ENCODE measurements at regions not wholly inside any gene's neighbourhood (a gene's known extent, or its start where the extent isn't known, plus 50 kb on each side); places are given as distances from the start of the nearest gene placed in this dataset.
"Not testable (repeated sequence)": the region's sequence is repeated elsewhere in the genome, so short reads cannot be mapped to it uniquely, and the experiment has no call there.

DNA sequence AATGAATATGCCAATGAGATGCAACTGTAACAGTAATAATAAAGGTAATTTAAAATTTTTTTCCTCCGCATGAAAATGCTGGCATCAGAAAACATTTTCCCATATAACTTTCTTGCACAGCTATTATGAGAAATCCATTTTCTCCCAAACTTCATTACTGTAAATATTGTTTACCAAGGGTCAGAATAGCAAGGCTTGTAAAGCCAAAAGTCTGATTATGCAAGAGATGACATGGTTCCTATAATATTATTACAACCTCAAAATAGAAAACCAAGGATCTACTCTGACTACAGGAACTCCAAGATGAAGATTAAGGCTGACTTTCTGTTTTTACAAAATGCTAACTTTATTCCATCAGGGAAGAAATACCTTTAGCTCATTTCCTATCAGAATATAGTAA is 162.7 kb upstream of the CDK1 start:
- DNase-seq (ENCODE audit: low read depth in 3 of 3), result no peak

- no peak for DNase-seq (ENCODE audit: low read depth in 3 of 3)
Measured at GRCh38 chr10:60614363-60614762, 163.9 kb upstream of the CDK1 start.

GRCh38 chr10:60613434-60613833 is 164.8 kb upstream of the CDK1 start:
- no peak for DNase-seq (ENCODE audit: low read depth in 3 of 3)

DNA sequence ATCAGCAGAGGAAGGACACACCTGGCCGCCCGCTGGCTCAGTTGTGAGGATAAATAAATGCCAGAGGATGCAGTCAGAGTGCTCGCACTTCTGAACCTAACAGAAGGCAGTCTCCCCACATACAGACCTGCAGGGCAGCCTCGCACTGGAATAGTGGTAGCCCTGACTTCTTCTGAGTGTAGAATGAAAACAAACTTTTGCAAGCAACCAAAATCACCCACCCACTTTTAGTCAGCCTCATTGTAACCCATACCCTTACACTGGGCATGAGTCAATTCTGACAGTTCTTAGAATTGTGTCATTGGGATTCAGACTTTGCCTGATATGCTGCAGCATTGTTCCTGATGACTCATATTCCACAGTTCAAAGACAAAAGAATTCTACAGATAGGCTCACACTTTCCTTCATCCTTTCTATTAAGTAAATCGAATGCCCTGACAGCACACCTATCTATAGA is 167.0 kb upstream of the CDK1 start:
- peak in 2 of 3 donors; percentile 14 to 18 for DNase-seq (ENCODE audit: low read depth in 3 of 3)

DNA sequence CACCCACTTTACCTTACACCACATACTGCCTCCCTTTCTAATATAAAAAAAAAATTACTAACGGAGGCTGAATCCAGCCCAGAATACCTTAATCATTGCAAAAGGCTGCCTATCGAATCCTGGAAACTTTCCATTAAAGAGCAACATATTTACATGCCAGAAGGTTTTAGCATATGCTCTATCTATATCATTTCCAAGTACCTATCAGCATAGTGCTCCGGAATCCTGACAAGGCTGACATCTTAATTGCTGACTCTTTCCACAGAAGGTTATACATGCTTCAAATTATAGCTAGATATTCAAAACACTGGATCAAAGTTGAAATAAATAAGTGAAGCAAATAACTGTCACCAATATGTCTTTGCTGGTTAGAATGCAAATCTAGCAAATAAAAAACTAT is 170.9 kb upstream of the CDK1 start:
- no peak for DNase-seq (ENCODE audit: low read depth in 3 of 3)

DNA sequence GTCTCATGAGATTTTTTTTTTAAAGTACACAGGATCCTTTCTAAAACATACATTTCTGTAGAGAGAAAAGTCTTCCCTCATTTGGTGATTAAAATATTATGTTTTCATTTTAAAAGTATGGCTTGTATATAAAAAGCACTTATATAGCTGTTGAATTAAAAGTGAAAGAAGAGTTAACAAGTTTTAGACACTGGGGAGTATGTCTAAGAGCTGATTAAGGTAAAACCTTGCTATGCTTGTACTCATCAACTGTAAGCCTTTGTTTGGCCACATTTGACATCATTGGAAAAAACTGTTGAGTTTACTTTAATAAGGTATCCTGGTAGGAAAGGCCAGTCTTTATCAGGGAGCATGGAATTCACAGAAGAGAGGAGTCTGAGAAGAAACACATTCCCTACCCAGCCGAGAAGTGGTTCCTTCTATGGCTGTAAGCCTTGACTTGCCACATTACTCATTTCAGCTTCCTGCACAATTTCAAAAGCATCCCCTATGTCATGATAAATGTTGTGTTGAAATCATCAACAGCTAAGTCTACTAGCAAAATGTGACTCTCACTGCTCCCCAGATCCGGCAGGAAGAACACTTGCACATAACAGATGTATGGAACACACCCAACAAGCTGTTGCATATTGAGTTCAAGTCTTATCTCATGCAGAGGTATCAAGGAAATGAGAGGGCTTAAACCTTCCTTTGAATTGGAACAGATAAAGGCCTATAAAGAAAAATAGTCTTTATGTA is 171.8 kb upstream of the CDK1 start:
- no peak for DNase-seq (ENCODE audit: low read depth in 3 of 3)

DNA sequence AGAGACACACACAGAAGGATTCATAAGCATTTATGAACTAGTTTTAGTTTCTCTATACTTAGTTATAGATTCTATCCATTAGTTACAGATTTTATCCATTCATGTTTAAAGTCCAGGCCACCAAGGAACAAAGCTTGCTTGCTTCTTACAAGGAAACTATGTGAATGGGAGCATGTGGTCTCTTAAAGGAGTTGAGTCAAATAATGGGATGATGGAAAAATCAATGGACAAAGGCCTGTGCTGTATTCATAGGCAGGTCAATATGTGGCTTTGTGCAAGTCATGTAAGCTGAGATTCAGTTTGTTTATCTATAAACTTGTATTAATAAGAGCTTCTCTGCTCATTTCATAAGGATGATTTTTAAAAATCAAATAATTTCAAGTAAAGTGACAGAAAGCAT is 172.8 kb upstream of the CDK1 start:
- DNase-seq (ENCODE audit: low read depth in 3 of 3), result no peak

- no peak for DNase-seq (ENCODE audit: low read depth in 3 of 3)
Measured at GRCh38 chr10:60604342-60604741, 173.9 kb upstream of the CDK1 start.

DNA sequence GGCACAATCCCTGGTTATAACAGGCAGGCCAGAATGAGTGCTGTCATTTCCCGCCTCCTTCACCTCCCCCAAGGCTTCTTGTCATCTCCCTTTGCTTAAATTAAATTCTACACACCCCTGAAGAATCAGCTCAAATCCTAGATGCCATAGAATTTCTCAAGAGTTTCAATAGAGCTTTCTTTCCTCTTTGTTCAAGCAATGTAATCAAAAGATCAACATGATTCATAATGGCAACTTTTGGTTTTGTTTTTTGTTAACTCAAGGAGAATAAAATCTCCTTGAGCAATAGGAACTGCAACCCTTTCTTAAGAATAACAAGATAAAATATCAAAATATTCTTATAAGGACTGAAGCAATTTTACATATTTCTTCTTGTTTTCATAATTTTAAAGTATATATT is 180.8 kb upstream of the CDK1 start:
- no peak for DNase-seq (ENCODE audit: low read depth in 3 of 3)

- DNase-seq (ENCODE audit: low read depth in 3 of 3), result no peak
Measured at GRCh38 chr10:60595852-60596251, 182.4 kb upstream of the CDK1 start.

DNA sequence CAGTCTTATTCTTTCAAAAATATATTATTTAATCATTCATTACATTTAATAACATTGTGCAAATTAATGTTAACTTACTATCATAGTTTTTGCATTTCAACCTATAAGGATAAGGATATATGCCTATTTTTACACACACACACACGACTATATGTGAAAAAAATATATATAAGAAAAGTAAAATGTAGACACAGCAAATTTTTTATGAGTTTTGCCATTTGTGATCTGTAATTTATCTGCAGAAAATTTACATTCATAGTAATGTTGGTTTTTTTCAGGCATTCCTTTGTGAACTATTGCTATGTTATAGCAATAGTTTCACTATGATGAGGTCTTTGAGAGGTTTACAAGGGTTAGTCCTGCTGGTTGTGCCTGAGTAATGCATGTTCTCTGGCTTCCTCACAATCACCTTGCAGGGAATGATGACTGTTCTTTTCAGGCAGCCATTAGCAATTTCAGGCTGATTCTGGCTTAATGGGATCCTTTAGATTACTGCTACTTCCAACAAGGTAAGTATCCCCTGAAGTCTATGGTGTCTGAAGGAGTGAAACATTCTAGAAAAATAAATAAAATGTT is 183.7 kb upstream of the CDK1 start:
- no peak for DNase-seq (ENCODE audit: low read depth in 3 of 3)

GRCh38 chr10:60591119-60591518 is 187.2 kb upstream of the CDK1 start:
- no peak for DNase-seq (ENCODE audit: low read depth in 3 of 3)

- no peak for DNase-seq (ENCODE audit: low read depth in 3 of 3)
Measured at GRCh38 chr10:60589376-60589775, 188.9 kb upstream of the CDK1 start.

DNA sequence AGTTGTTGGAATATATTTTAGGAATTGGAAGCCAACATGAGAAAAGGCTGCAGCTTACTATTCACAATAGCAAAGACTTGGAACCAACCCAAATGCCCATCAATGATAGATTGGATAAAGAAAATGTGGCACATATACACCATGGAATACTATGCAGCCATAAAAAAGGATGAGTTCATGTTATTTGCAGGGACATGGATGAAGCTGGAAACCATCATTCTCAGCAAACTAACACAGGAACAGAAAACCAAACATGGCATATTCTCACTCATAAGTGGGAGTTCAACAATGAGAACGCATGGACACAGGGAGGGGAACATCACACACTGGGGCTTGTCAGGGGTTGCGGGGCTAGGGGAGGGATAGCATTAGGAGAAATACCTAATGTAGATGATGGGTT is 192.1 kb upstream of the ANK3 start:
- DNase-seq (ENCODE audit: low read depth in 3 of 3), result not testable (repeated sequence)

GRCh38 chr10:60578217-60578616 is 188.5 kb upstream of the ANK3 start:
- no peak for DNase-seq (ENCODE audit: low read depth in 3 of 3)

GRCh38 chr10:60576130-60577069 is 186.7 kb upstream of the ANK3 start:
- no peak for DNase-seq (ENCODE audit: low read depth in 3 of 3)

- no peak for DNase-seq (ENCODE audit: low read depth in 3 of 3)
Measured at GRCh38 chr10:60575105-60575504, 185.4 kb upstream of the ANK3 start.

GRCh38 chr10:60574388-60574787 is 184.7 kb upstream of the ANK3 start:
- no peak for DNase-seq (ENCODE audit: low read depth in 3 of 3)

DNA sequence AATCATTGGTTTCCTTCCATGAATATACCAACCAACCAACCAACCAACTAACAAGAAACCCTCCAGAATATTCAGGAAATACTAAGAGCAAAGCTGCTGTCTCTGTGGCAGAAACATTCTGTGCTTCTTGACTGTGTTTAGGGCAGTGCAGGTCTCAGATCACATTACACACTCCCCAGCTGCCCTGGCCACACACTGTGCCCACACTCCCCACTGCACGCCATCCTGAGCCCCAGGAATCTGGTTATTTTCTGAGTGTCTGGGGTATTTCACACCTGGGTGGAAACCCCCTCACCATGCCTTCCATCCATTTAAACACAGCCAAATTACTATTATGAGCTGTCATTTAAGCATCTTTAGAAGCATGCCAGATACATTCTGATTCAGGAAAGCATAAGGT is 183.7 kb upstream of the ANK3 start:
- DNase-seq (ENCODE audit: low read depth in 3 of 3), result peak; percentile 37 to 62 (median 38)

DNA sequence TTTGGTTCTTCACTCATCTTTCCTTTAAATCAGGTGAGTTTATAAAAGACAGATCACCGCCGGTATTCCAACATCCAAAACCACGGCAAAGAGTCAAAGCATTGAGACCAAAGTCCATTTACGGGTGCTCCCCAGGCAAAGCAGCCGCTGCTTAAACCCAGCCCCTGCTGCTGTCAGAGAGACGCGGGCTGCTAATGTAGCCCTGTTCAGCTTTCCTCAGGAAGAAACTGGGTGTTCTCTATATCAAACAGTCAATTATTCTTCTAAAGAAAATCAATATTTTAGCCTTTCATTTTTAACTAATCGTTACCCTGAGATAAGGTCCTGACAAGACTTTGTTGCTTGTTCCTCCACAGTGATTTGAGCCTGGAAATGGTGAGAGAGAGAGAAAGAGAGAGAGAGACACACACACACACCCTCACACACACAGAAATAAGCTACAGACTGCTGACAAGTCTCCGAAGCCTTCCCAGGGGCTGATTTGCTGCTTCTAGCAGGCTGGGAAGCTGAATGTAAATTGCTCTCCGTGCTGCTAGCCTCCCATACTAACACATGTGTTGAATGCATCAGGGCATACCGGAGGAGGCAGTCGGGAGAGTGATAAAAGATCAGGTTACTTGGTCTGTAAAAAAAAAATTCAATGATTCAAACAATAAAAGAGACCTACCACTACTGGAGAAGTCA is 183.0 kb upstream of the ANK3 start:
- DNase-seq (ENCODE audit: low read depth in 3 of 3), result peak in 1 of 3 donors; percentile 28

- no peak for DNase-seq (ENCODE audit: low read depth in 3 of 3)
Measured at GRCh38 chr10:60570896-60571295, 181.2 kb upstream of the ANK3 start.

GRCh38 chr10:60570272-60570865 is 180.7 kb upstream of the ANK3 start:
- no peak for DNase-seq (ENCODE audit: low read depth in 3 of 3)
